Hindlimb muscle (tissue), 1 donor: ENCODE measurements at regions not wholly inside any gene's neighbourhood (a gene's known extent, or its start where the extent isn't known, plus 50 kb on each side); places are given as distances from the start of the nearest gene placed in this dataset.
"Not testable (repeated sequence)": the region's sequence is repeated elsewhere in the genome, so short reads cannot be mapped to it uniquely, and the experiment has no call there.

ENCODE experiments used
- DNase-seq: peaks from one replicate; pipeline ENCODE4 v3.0.0-alpha.2; 2013

DNA sequence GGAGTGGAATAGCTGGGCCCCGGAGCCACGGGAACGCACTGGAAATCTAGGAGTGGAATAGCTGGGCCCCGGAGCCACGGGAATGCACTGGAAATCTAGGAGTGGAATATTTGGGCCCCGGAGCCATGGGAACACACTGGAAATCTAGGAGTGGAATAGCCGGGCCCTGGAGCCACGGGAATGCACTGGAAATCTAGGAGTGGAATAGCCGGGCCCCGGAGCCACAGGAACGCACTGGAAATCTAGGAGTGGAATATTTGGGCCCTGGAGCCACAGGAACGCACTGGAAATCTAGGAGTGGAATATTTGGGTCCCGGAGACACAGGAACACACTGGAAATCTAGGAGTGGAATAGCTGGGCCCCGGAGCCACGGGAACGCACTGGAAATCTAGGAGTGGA lies 321.5 kb downstream of the THBS2 start:
- not testable (repeated sequence) for DNase-seq

- DNase-seq, result not testable (repeated sequence)
These were observed 322.6 kb downstream of the THBS2 start for GRCh38 chr6:168931072-168931471.

GRCh38 chr6:168929871-168930450 lies 323.7 kb downstream of the THBS2 start:
- no peak for DNase-seq

DNA sequence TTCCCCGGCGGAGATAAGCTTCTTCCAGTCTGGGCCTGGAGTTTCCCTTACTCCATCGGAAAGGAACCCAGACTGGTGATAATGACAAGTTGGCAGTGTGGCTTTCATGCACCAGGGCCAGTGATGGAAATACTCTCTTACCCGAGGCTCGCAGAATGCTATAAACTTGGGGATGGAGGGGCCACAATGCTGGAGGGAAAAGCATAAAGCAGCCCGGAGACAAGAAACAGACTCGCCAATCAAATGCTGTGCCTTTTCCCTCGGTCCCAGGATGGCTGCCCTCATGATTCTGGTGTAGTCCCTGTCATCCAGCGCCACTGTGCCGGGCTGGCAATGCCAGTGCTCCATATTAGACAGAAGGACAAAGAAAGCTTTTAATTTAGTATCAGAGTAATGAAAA lies 325.6 kb downstream of the THBS2 start:
- DNase-seq, result no peak

GRCh38 chr6:168927026-168927425 lies 326.6 kb downstream of the THBS2 start:
- no peak for DNase-seq

- DNase-seq, result no peak
These were observed 327.3 kb downstream of the THBS2 start for GRCh38 chr6:168926306-168926705.

- DNase-seq, result no peak
These were observed 328.0 kb downstream of the THBS2 start for GRCh38 chr6:168925671-168926070.

- no peak for DNase-seq
These were observed 330.5 kb downstream of the THBS2 start for GRCh38 chr6:168923171-168923570.

DNA sequence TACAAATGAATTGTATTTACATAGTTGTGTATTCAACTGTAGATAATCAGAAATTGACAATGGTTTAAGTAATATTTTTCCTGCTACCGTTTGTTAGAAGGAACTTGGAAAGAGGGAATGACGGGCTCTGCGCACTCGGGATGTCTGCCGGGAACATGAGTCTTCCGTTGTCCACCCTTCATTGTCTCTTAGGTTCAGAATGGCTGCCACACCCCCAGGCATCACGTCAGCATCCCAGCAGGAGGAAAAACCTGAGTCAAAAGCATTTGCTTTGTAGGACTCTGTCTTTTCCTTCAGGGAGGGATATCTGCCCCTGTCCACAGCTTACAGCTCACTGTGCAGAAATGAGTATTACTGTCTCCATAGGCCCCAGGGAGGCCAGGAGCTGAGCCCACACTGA lies 331.2 kb downstream of the THBS2 start:
- DNase-seq, result no peak

GRCh38 chr6:168920289-168920688 lies 333.4 kb downstream of the THBS2 start:
- no peak for DNase-seq

- no peak for DNase-seq
These were observed 334.0 kb downstream of the THBS2 start for GRCh38 chr6:168919470-168920179.

GRCh38 chr6:168916576-168917211 lies 337.0 kb downstream of the THBS2 start:
- peak; percentile 58 for DNase-seq

- DNase-seq, result no peak
These were observed 337.8 kb downstream of the THBS2 start for GRCh38 chr6:168915855-168916254.

DNA sequence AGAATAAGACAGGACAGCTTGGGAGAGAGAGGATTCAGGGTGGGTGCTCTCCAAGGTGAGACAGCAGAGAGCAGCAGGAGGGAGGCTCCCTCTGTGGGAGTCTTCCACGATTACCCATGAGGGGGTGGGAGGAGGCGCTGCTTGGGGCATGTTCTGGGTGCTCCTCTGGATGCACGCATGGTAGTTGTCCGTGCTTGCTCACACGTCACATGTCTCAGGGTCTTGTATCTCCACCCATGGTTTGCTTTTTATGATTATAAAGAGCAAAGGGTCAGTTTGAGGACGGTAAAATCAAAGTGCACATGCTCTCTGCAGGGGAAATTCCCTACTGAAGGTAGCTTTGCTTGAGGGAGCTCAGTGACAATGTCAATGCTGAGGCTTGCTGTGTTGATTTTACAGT lies 338.4 kb downstream of the THBS2 start:
- no peak for DNase-seq

GRCh38 chr6:168913866-168914469 lies 339.7 kb downstream of the THBS2 start:
- no peak for DNase-seq

- DNase-seq, result not testable (repeated sequence)
These were observed 340.3 kb downstream of the THBS2 start for GRCh38 chr6:168913231-168913865.

GRCh38 chr6:168909288-168909687 lies 344.4 kb downstream of the THBS2 start:
- DNase-seq, result no peak

DNA sequence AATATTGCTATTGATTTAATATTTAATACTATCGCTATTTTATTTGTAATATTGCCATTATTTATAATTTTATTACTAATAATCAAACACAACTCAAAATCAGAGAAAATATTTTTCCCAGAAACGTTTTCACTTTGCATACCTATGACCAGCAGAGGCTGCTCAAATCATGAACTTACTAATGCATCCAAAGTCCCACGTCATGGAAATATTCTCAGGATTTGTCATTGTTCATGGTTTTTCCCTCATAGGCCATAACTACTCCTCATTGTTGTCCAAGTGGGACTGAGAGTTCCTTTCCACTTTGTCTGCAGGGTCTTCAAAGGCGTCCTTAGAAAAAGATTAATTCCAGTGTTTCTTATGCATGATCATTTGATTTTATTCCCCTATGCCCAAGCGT lies 344.8 kb downstream of the THBS2 start:
- DNase-seq, result peak; percentile 74

DNA sequence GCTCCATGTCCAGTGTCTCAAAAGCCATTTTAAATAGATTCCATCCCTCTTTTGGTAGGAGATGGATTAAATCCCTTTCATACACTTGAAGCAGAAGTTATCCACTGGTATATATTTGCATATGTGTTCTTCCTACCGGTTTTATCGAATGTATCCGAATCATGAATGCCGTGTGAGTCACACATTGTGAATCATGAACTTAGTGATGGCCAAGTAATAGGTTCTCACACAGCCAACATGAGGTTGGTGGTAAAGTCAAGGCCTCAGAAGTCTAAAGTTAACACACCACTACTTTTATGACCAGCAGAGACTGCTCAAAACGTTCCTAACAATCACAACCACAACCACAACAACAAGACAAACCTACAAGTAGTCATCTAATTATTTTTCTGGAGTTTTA lies 345.5 kb downstream of the THBS2 start:
- DNase-seq, result no peak

DNA sequence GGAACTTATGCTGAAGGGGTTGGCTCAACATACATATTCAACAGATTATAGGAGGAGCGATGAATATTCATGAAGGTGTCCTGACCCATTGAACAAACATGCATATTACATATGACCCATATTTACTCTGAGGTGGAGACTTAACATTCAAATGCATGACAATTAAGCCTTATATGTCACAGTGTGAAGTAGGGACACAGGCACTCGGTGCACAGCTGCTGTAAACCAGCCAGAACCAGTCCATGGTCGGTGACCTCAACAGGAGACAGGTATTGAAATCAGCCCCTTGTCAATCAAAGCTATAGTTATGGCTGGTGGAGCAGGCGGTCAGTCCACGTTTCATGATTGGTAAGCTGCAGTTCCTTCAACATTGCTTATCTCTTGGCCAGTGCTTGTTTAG lies 347.3 kb downstream of the THBS2 start:
- DNase-seq, result no peak

GRCh38 chr6:168905451-168906090 lies 348.1 kb downstream of the THBS2 start:
- DNase-seq, result no peak

GRCh38 chr6:168903613-168904345 lies 349.9 kb downstream of the THBS2 start:
- no peak for DNase-seq
